MM.1S (cell line): ENCODE measurements at regions not wholly inside any gene's neighbourhood (a gene's known extent, or its start where the extent isn't known, plus 50 kb on each side); places are given as distances from the start of the nearest gene placed in this dataset.

ENCODE experiments used
- DNase-seq: peaks from one replicate; pipeline ENCODE4 v3.0.0-alpha.2; 2015
- H2AFZ ChIP-seq: fragments of 300-600 bp; sonication (generic); 2 replicates; pipeline ENCODE4 v1.6.0; 2016; ENCODE audit warnings: antibody characterized with exemption, low read length
- H3F3A ChIP-seq: fragments of 300-600 bp; sonication (generic); 2 replicates; pipeline ENCODE4 v1.6.1; 2016; ENCODE audit warnings: mild to moderate bottlenecking, antibody characterized with exemption, low read length, moderate library complexity, mixed read lengths; ENCODE audit not compliant: insufficient read depth
- H3K27ac ChIP-seq: fragments of 300-600 bp; sonication (generic); 2 replicates; pipeline ENCODE4 v1.5.1; 2016; ENCODE audit warnings: mild to moderate bottlenecking, low read length
- H3K27me3 ChIP-seq: fragments of 300-600 bp; sonication (generic); replicated peaks from 2 replicates; pipeline ENCODE4 v1.6.0; 2016; ENCODE audit warnings: low read length; ENCODE audit not compliant: insufficient read depth
- H3K36me3 ChIP-seq: fragments of 300-600 bp; sonication (generic); replicated peaks from 2 replicates; pipeline ENCODE4 v1.6.1; 2016; ENCODE audit warnings: mild to moderate bottlenecking, low read length, mixed read lengths; ENCODE audit not compliant: insufficient read depth
- H3K4me1 ChIP-seq: fragments of 300-600 bp; sonication (generic); 2 replicates; pipeline ENCODE4 v1.6.1; 2016; ENCODE audit warnings: low read length, mixed read lengths
- H3K4me2 ChIP-seq: fragments of 300-600 bp; sonication (generic); 2 replicates; pipeline ENCODE4 v1.6.0; 2016; ENCODE audit warnings: low read depth, low read length
- H3K4me3 ChIP-seq: fragments of 300-600 bp; sonication (generic); 2 replicates; pipeline ENCODE4 v1.5.1; 2016; ENCODE audit warnings: low read length, mixed read lengths
- H3K79me2 ChIP-seq: fragments of 300-600 bp; sonication (generic); 2 replicates; pipeline ENCODE4 v1.6.1; 2016; ENCODE audit warnings: mixed run types, low read length, mixed read lengths
- H3K9ac ChIP-seq: fragments of 300-600 bp; sonication (generic); 2 replicates; pipeline ENCODE4 v1.6.1; 2016; ENCODE audit warnings: low read length, mixed read lengths
- H3K9me2 ChIP-seq: fragments of 300-600 bp; sonication (generic); replicated peaks from 2 replicates; pipeline ENCODE4 v1.6.1; 2016; ENCODE audit warnings: mild to moderate bottlenecking, low read length, mixed read lengths; ENCODE audit not compliant: insufficient read depth
- H3K9me3 ChIP-seq: fragments of 300-600 bp; sonication (generic); replicated peaks from 2 replicates; pipeline ENCODE4 v1.6.1; 2016; ENCODE audit warnings: mild to moderate bottlenecking, low read length, mixed read lengths; ENCODE audit not compliant: insufficient read depth
- H4K20me1 ChIP-seq: fragments of 300-600 bp; sonication (generic); 2 replicates; pipeline ENCODE4 v1.6.1; 2016; ENCODE audit warnings: mild to moderate bottlenecking, low read length, moderate library complexity, mixed read lengths; ENCODE audit not compliant: insufficient read depth
- EZH2 ChIP-seq: fragments of 300-600 bp; sonication (generic); optimal IDR thresholded peaks from 2 replicates; pipeline ENCODE3; 2017; ENCODE audit warnings: low read depth, mild to moderate bottlenecking, antibody characterized with exemption, low read length, mixed read lengths
- EZH2phosphoT487 ChIP-seq: fragments of 300-600 bp; sonication (generic); IDR thresholded peaks from 2 replicates; pipeline ENCODE4 v1.6.1; 2018; ENCODE audit warnings: antibody characterized with exemption, low read length
- TF ChIP-seq, protein P1 (sequence below): fragments of 300-600 bp; sonication (generic); IDR thresholded peaks from 2 replicates; pipeline ENCODE4 v1.5.1; 2016; ENCODE audit warnings: antibody characterized with exemption, low read length, mixed read lengths

DNA sequence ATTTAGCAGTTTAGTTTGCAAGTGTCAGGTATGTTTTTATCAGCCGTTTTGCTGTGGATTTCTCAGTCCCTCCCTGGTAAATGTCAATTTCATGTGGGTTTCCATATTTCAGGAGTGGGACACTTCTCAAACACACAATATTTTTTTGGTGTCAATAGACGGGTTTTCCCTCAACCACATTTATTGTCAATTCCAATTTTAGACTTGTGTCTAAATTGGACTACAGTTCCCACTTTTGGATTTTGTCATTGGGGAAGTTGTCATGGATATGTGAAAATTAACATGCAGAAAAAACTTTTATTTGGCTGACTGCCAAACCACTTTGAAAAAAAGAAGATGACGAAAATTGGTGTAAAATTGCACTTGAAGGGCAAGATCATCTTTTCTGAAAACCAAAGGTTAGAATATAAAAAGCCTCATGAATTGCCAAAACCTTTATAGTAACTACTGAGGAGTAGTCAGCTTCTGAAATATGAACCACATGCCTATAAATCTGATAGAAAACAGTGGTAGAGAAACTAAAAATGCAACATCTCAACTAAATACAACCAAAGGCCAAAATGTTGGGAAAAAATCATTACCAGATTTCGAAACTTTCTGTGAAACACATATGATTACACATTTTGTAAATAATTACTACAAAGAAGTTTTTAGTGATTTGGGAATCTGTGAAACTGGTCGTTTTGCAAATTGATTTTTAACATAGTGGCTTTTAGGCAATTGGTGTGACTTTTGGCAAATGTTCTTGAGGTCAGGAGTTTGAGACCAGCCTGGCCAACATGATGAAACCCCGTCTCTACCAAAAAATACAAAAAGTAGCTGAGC is 106.4 kb downstream of the BCL2L11 start:
- Histone ChIP-seq H2AFZ (no peak overlapping the region), H3K4me2 (no peak overlapping the region), H3K27me3 (no peaks in the 10 kb centered on the region), H4K20me1 (no peaks in the 10 kb centered on the region), H3K9me3 (no peaks in the 10 kb centered on the region), H3K9ac (no peak overlapping the region), H3K27ac (no peak overlapping the region), H3K79me2 (peaks cover 15% of the 10 kb centered on the region), H3K4me1 (no peaks in the 10 kb centered on the region), H3K36me3 (no peaks in the 10 kb centered on the region), H3F3A (no peaks in the 10 kb centered on the region), H3K4me3 (no peak overlapping the region), H3K9me2 (no peaks in the 10 kb centered on the region)
- DNase-seq, result no peak
- no peak for TF ChIP-seq EZH2

DNA sequence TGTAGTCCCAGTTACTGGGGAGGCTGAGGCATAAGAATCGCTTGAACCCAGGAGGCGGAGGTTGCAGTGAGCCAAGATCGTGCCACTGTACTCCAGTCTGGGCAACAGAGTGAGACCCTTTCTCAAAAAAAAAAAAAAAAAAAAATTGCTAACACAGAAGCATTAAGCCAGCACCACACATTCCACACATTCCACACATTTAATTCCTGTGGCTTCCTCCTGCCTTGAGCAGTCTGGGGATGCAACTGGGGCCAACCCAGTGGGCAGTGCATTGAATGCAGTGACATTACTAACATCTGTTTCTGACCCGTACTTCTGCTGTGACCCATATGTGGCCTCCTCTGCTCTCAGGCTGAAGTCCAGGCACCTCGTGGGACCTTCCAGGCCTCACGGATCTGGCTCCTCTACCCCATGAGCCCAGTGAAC is 107.0 kb downstream of the BCL2L11 start:
- H3K9ac ChIP-seq, result no peak overlapping the region
- no peaks in the 10 kb centered on the region for H3F3A ChIP-seq
- H3K9me2 ChIP-seq, result no peaks in the 10 kb centered on the region
- H3K4me3 ChIP-seq, result no peak overlapping the region
- no peaks in the 10 kb centered on the region for H3K9me3 ChIP-seq
- no peaks in the 10 kb centered on the region for H4K20me1 ChIP-seq
- H3K4me1 ChIP-seq, result no peaks in the 10 kb centered on the region
- H3K36me3 ChIP-seq, result no peaks in the 10 kb centered on the region
- no peaks in the 10 kb centered on the region for H3K27me3 ChIP-seq
- TF ChIP-seq EZH2 (no peak), EZH2phosphoT487 (no peak)
- TF ChIP-seq, protein P1, sequence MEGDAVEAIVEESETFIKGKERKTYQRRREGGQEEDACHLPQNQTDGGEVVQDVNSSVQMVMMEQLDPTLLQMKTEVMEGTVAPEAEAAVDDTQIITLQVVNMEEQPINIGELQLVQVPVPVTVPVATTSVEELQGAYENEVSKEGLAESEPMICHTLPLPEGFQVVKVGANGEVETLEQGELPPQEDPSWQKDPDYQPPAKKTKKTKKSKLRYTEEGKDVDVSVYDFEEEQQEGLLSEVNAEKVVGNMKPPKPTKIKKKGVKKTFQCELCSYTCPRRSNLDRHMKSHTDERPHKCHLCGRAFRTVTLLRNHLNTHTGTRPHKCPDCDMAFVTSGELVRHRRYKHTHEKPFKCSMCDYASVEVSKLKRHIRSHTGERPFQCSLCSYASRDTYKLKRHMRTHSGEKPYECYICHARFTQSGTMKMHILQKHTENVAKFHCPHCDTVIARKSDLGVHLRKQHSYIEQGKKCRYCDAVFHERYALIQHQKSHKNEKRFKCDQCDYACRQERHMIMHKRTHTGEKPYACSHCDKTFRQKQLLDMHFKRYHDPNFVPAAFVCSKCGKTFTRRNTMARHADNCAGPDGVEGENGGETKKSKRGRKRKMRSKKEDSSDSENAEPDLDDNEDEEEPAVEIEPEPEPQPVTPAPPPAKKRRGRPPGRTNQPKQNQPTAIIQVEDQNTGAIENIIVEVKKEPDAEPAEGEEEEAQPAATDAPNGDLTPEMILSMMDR, result no peak
- no peak for DNase-seq
- peaks cover 15% of the 10 kb centered on the region for H3K79me2 ChIP-seq
- H3K27ac ChIP-seq, result no peak overlapping the region
- no peak overlapping the region for H3K4me2 ChIP-seq
- no peak overlapping the region for H2AFZ ChIP-seq

- Histone ChIP-seq H3K9me2 (no peaks in the 10 kb centered on the region), H3K27me3 (no peaks in the 10 kb centered on the region), H3K4me1 (no peaks in the 10 kb centered on the region), H3K4me2 (no peak overlapping the region), H3K27ac (no peak overlapping the region), H3K4me3 (no peak overlapping the region), H3K9me3 (no peaks in the 10 kb centered on the region), H4K20me1 (no peaks in the 10 kb centered on the region), H3K79me2 (peaks cover 15% of the 10 kb centered on the region), H3F3A (no peaks in the 10 kb centered on the region), H3K36me3 (no peaks in the 10 kb centered on the region), H3K9ac (no peak overlapping the region), H2AFZ (no peak overlapping the region)
- TF ChIP-seq, protein P1, result no peak
- TF ChIP-seq EZH2, result no peak
- TF ChIP-seq EZH2phosphoT487, result no peak
- no peak for DNase-seq
Measured at GRCh38 chr2:111231532-111232252, 111.0 kb downstream of the BCL2L11 start.
